NCI-H446 (cell line): ENCODE measurements at regions not wholly inside any gene's neighbourhood (a gene's known extent, or its start where the extent isn't known, plus 50 kb on each side); places are given as distances from the start of the nearest gene placed in this dataset.

ENCODE experiments used
- DNase-seq, 2 experiments: peaks; one replicate each; lab custom pipeline; 2025; lab: John Stamatoyannopoulos, UW

GRCh38 chr3:30945291-30945690 is 50.8 kb upstream of the GADL1 start:
- no peak for DNase-seq

- no peak for DNase-seq
These were observed 54.0 kb upstream of the GADL1 start for GRCh38 chr3:30948426-30948825.

- no peak for DNase-seq
These were observed 57.4 kb upstream of the GADL1 start for GRCh38 chr3:30951826-30952225.

GRCh38 chr3:30952786-30953185 is 58.3 kb upstream of the GADL1 start:
- DNase-seq, result no peak

GRCh38 chr3:30954426-30954825 is 60.0 kb upstream of the GADL1 start:
- peak; percentile 9 to 77 for DNase-seq

- DNase-seq, result no peak
These were observed 67.6 kb upstream of the GADL1 start for GRCh38 chr3:30962084-30962483.

GRCh38 chr3:30962493-30962892 is 68.0 kb upstream of the GADL1 start:
- no peak for DNase-seq

GRCh38 chr3:30963223-30963722 is 68.8 kb upstream of the GADL1 start:
- DNase-seq, result no peak

GRCh38 chr3:30964612-30965011 is 70.2 kb upstream of the GADL1 start:
- no peak for DNase-seq

GRCh38 chr3:30966896-30967295 is 72.4 kb upstream of the GADL1 start:
- DNase-seq, result no peak

- DNase-seq, result no peak
These were observed 75.7 kb upstream of the GADL1 start for GRCh38 chr3:30970183-30970582.

GRCh38 chr3:30972449-30972848 is 78.0 kb upstream of the GADL1 start:
- DNase-seq, result no peak

- no peak for DNase-seq
These were observed 79.6 kb upstream of the GADL1 start for GRCh38 chr3:30974071-30974470.

- no peak for DNase-seq
These were observed 83.1 kb upstream of the GADL1 start for GRCh38 chr3:30977592-30977991.

- DNase-seq, result no peak
These were observed 86.5 kb upstream of the GADL1 start for GRCh38 chr3:30980993-30981392.

GRCh38 chr3:30982416-30983075 is 88.1 kb upstream of the GADL1 start:
- no peak for DNase-seq

- peak in 1 of 2 experiments; percentile 8 for DNase-seq
These were observed 90.6 kb upstream of the GADL1 start for GRCh38 chr3:30984855-30985749.

- DNase-seq, result no peak
These were observed 92.1 kb upstream of the GADL1 start for GRCh38 chr3:30986551-30986950.

GRCh38 chr3:30988769-30989168 is 94.3 kb upstream of the GADL1 start:
- no peak for DNase-seq

- no peak for DNase-seq
These were observed 95.0 kb upstream of the GADL1 start for GRCh38 chr3:30989276-30990030.

GRCh38 chr3:30996467-30996866 is 102.0 kb upstream of the GADL1 start:
- DNase-seq, result no peak

- DNase-seq, result no peak
These were observed 108.3 kb upstream of the GADL1 start for GRCh38 chr3:31002730-31003129.
